ENCODE measurements at regions not wholly inside any gene's neighbourhood (a gene's known extent, or its start where the extent isn't known, plus 50 kb on each side); places are given as distances from the start of the nearest gene placed in this dataset.
"Not testable (repeated sequence)": the region's sequence is repeated elsewhere in the genome, so short reads cannot be mapped to it uniquely, and the experiment has no call there.

GRCh38 chr2:58720033-58720769 is 479.1 kb upstream of the FANCL start:
- DNase-seq, result no peak

- DNase-seq, result no peak
Observed at GRCh38 chr2:58715344-58715743, 474.2 kb upstream of the FANCL start.

- no peak for DNase-seq
Observed at GRCh38 chr2:58714238-58714637, 473.1 kb upstream of the FANCL start.

GRCh38 chr2:58710795-58711279 is 469.7 kb upstream of the FANCL start:
- no peak for DNase-seq

DNA sequence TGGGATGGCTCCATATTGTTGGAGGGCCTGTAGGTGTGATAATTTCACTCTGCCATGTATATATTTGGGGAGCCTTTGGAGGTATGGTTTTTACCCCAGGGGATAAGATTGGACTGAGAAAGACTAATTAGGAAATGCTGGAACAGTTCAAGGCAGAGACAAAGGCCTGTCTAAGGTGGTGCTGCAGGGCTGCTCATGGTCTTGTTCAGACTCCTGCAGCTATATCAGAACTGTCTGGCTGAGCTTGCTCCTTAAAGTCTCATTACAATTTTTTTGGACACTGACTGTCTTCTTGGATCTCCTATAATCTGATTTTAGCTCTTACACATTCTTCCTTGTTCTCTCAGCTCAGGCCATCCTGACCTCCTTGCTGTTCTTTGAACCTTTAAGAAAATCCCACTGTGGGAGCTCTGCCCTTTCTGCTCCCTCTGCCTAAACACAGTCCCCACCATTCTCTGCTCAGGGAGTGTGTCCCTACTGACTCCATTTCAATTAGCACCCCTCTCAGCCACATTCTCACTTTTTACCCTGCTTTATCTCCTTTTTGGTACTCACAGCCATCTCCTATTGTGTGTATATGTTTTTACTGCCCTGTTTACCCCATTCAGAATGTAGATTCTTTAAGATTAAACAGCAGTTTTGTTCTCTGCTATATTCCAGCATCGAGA is 468.7 kb upstream of the FANCL start:
- no peak for DNase-seq

GRCh38 chr2:58709274-58709673 is 468.1 kb upstream of the FANCL start:
- no peak for DNase-seq

DNA sequence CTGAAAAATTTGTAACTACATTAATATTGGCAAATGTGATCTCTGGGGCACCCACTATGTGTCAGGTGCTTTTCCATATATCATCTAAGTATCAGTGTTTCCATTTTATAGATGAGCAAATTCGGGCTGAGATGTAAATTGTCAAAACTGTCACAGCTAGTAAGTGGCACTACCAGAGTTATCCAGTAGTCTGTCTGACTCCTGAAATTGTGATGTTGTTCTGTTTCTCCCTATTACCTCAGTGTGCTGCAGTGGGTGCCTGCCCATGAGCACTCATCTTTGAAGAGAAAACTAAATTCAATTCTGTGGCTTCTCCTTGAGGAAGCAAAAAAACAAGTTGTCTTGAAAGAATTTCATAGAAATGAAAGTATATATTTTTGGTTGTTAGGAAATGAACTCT is 467.4 kb upstream of the FANCL start:
- DNase-seq, result no peak

DNA sequence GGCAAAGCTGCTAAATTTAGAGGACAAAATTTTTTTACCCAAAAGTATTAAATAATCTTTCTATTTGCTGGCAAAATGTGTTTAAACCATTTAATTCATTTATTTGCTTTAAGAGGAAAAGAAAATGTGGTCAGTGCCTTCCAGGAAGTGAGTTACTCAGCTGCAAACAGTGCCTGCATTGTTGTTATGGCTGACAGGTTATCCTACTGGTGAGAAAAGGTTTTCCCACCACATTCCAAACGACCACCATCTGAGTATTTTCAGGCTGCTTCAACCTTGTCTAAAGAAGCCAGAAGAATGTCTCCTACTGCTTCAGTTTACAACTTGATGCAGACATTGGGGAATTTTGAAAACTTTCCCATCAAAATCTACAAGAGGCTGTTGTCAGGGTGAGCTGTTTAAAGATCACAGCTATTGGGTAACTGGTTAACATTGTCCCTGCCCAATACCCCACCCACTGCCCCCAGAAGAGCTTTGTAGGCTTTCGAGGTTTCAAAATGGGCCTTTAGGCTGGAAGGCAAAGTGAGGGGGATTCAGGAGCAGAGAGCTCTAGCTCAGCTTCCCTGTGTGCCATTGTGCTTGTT is 461.3 kb upstream of the FANCL start:
- DNase-seq, result no peak

DNA sequence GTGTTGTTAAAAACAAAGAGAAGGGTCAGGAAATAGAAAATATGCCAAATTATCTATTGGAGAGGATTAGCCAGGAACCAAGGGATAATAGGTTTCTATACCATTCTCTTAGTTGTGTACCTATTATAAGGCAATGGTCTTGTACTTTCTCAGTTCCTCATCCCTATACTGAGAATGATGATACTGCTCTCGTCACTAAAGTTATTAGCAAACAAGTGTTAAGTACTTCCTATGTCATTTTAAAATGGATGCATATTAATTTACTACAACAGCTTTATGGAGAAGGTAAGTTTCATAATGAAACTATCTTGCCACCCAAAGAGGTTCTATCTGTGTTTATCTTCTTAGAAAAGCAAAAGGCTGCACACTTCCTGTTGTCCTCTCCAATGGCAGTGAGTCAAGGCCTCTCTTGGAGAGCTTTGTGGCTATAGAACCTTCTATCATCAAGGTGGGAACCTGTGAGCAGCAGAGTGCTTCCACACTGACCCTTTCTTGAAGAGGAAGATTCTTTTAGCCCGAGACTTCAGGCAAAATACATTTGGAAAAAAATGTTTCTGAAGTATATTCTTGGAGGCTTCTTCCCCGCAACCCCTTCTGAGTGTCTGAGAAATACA is 460.7 kb upstream of the FANCL start:
- no peak for DNase-seq

DNA sequence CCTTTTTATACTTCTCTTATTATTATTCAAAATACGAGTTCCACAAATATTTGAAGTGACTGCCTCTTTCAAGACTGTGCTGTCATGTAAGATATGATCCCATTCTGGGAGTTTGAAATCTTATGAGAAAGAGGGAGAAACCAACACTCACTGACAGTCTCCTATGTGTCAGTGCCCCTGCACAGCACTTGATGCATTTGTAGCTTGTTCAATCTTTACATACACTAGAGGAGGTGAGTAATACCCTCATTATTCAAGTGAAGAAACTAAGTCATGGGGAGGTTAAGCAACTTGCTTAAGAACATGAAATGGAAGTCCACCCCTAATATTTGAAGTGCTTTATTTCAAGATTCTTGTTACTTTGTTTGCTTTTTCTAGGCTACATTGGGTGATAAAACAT is 459.5 kb upstream of the FANCL start:
- DNase-seq, result no peak

DNA sequence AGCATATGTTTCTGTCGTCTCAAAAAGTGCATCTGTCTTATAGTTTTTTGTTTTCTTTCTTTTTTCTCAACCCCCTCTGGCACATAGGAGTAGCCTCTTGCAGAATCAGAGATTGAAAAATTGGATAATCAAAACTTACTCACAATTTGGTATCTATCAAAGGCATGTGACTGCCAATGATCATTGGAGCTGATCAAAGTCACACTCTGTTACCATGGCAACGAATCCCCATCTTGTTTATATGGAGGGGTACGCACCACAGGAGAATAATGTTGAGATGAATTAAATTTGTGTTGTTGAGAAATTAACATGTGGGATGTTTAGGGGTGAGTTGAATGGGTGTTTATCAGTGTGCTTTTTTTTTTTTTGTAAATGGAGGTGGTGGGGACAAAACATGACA is 458.3 kb upstream of the FANCL start:
- DNase-seq, result no peak

GRCh38 chr2:58698620-58699019 is 457.5 kb upstream of the FANCL start:
- DNase-seq, result no peak

DNA sequence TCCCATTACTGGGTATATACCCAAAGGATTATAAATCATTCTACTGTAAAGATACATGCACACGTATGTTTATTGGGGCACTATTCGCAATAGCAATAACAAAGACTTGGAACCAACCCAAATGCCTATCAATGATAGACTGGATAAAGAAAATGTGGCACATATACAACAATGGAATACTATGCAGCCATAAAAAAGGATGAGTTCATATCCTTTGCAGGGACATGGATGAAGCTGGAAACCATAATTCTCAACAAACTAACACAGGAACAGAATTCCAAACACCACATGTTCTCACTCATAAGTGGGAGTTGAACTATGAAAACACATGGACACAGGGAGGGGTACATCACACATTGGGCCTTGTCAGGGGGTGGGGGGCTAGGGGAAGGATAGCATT is 453.0 kb upstream of the FANCL start:
- not testable (repeated sequence) for DNase-seq

GRCh38 chr2:58691041-58691440 is 449.9 kb upstream of the FANCL start:
- DNase-seq, result not testable (repeated sequence)

- no peak for DNase-seq
Observed at GRCh38 chr2:58688813-58689212, 447.7 kb upstream of the FANCL start.

DNA sequence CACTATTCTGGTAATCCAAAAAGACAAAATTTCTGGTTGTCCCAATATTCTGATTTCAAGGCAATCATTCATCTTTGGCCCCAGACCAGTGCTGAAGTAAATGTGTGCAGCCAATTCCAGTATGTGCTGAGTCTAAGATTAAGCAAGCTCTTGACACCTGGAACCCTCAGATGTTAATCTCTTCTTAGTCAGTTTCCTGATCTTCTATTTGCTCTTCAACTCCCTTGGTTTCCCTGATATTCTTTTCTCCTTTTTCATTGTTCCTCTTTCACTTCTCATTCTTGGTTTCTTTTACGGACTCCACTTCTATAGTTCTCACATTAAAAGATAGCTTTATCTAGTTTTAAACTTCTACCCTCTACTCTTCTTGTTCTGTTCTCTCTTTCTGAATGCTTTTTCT is 445.7 kb upstream of the FANCL start:
- DNase-seq, result no peak

DNA sequence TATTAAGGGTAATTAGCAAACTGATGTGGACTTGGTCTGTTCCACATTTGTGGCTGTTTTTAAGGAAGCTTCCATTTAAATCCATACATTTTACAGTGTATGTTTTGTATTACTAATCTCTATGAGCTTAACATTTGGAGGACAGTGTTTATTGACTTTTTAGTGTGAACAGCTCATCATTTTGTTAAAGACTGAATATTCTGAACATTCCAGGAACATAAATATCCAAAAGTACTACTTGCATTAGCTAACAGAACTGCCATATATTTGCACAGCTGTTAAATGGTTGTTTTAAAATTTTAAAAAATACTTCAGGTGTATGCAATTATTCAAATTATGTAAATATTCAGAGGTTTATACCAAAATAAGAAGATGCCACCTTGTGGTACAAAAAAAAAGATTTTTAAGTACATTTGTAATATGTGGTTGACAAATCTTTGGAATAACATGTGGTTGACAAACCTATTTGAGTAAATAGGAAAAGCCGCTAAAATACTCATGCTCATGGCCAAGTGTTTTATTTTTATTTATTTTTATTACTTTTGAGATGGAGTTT is 439.7 kb upstream of the FANCL start:
- no peak for DNase-seq

DNA sequence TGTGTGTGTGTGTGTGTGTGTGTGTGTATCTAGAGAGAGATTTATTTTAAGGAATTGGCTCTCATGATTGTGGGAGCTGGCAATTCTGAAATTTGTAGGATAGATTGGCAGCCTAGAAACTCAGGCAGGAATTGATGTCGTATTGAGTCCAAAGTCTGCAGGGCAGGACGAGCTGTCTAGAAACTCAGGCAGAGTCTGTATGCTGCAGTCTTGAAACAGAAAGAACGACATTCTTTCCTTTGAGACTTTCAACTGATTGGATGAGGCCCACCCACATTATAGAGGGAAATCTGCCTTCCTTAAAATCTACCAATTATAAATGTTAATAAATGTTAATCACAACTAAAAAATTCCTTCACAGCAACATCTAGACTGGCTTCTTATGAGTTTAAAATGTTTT is 436.6 kb upstream of the FANCL start:
- no peak for DNase-seq

DNA sequence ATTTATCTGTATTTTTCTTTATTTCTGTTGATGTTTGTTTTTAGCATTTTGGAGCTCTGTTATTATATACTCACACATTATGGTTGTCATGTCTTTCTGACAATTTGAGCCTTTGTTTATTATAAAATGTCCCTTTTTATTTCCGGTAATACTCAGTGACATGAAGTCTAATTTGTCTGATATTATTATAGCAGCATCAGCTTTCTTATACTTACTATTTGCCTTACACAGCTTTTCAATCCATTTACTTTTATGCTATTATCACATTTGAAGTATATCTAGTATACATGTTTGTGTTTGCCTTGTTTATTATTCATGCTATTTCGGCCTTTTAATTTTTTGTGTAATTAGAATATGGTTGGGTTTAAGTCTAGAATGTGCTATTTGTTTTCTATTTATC is 430.6 kb upstream of the FANCL start:
- no peak for DNase-seq

DNA sequence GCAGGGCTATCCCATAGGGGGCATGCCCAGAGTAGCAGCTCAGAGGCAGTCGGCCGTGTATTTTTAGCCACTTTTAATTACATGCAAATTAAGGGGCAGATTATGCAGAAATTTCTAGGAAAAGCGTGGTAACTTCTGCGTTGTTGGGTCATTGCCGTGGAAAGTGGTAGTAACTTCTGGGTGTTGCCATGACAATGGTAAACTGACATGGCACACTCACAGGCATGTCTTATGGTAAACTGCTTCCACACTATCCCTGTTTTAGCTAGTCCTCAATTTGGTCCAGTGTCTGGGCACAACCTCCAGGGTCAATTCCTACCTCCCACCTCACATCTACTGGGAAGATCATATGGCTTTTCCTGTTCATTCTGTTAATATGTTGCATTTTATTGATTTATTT is 428.9 kb upstream of the FANCL start:
- DNase-seq, result no peak

DNA sequence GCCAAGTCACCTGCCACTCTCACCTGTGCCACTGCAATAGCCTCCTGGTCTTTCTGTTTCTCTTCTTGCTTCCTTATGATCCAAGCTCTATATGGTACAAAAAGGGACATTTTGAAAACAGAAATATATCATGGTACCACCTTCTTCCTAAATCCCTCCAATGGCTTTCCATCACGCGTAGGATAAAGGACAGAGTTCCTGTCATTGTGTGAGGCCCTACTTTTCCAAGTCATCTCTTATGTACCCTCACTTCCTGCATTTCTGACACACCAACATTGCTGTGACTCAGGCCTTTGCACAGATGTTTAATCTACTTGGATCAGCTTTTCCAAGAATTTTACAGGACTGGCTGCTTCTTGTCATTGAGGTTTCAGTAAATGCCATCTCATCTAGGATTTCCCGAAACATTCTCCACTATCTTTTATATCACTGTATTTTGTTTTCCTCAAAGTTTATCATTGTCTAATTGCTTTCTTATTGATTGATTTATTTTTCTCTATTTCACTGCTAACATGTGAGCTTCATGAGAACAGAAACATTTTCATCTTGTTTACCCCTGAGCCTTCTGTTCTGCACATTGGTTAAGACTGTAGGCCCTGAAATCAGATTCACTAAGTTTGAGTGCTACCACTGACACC is 426.1 kb upstream of the FANCL start:
- DNase-seq, result no peak

DNA sequence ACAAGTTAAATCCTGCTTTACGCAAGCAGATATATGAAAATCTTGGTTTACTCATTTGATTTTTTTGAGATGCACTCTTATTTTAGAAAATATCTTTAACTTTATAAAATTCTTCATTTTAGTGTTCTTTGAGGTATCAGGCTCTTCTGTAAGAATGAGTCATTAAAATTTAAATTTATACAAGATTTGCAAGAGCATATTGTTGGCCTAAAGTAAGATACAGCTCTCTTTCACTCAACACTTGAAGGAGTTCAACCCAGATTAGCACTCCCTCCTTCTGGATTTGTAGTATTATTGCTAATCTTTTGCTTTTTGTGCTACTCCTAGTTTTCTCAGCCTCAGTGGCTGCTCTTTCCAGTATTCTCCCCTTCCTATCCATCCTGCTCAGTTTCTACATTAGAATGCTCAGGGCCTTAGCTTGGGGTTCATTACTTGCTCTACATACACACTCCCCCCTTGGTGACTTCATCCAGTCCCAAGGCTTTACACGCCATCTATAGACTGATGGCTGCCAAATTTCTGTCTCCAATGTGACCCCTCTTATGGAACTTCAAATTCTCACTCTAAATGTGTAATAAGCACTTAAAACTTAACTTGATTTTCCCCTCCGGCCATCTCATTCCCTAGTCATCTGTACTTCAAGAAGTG is 425.3 kb upstream of the FANCL start:
- no peak for DNase-seq

GRCh38 chr2:58665154-58665553 is 424.0 kb upstream of the FANCL start:
- DNase-seq, result no peak
